NOMO-1 (cell line): ENCODE measurements at regions not wholly inside any gene's neighbourhood (a gene's known extent, or its start where the extent isn't known, plus 50 kb on each side); places are given as distances from the start of the nearest gene placed in this dataset.

Source experiments
- DNase-seq, 2 experiments: peaks; one replicate each; lab custom pipeline; 2025; ENCODE audit not compliant: unreplicated experiment in 2 of 2; lab: John Stamatoyannopoulos, UW

DNA sequence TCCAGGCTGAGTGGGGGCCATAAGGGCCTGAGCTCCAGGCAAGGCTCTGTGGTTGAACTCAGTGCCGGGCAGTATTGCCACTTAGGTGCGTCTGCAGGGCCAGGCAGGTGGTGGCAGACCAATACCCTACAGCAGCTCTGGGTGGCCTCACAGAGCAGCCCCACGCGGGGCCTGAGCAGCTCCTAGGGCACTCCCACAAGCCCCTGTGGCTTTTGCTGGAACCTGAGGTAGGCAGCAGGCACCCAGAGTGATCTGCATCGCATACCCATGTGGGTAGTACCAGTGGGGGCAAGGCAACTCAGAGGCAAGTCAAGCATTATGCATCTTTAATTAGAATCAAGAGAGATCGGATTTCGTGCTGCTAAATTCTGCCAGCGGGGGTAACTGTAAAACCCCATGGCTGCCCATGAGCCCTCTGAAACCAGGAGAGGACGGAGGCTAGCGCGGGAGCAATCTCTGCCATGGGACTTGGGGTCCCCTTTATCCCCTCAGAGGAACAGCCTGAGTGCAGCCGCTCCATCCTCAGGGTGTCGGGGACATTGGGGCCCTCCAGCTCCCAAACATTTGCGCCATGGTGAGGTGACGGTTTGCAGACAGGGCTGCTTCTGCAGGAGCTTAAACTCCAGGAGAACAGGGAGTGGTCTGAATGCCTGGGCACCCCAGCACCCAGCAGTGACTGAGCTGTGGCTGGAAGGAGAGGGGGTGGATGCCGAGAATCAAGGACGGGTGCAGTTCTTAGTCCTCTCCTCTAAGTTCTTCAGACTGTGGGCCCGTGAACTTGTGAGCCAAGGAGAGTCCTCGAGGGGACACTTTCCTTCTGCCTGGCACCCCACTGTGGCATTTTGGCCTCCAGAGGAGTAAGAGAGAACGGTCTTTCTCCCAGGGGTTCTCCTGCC is 62.4 kb upstream of the PCSK6 start:
- no peak for DNase-seq

DNA sequence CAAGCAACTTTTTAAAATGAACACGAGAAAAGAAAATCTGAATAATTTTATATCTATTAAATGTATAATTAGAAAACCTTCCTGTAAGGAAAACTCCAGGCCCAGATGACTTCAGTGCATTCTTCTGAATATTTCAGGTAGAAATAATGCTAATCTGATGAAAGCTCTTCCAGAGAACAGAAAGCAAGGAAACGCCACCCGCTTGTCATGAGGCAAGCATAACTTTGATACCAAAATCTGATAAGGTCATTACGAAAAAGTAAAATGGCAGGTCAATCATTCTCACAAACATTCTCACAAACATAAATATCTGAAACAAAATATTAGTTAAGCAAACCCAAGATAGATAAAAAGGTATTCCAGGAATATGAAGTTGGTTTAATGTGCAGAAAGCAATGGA is 60.6 kb upstream of the PCSK6 start:
- DNase-seq: no peak

DNA sequence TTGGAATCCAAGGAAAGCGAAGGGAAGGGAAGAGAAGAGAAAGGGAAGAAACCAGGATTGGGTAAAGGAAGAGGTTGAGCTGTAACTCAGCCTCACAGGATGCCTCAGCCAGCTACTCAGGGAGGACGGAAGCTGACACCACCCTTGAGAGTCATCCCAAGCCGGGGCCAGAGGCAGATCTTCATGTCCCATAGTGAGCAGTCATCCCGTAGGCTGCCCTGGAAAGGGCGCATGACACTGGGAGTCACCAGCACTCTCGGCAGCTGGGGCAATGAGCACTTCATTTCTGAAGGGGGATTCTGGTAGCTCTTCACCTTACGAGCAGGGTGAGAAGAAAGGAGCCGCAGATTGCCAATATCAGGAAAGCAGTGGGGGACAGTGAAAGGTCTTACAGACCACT is 60.1 kb upstream of the PCSK6 start:
- no peak for DNase-seq

DNA sequence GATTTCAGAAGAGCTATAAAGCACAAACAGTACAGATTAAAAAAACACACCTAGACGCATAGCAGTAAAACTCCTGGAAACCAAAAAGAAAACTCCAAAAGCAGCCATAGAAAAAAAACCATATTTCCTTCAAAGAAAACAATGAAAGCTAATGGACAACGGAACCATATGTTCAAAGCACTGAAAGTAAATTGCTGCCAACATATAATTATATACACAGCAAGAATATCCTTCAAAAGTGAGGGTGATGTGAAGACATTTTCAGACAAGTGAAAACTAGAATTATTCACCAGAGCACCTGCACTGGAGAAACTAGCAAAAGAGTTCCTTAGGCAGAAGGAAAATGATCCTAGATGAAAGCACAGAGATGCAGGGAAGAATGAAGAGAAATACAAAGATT is 58.2 kb upstream of the PCSK6 start:
- no peak for DNase-seq

DNA sequence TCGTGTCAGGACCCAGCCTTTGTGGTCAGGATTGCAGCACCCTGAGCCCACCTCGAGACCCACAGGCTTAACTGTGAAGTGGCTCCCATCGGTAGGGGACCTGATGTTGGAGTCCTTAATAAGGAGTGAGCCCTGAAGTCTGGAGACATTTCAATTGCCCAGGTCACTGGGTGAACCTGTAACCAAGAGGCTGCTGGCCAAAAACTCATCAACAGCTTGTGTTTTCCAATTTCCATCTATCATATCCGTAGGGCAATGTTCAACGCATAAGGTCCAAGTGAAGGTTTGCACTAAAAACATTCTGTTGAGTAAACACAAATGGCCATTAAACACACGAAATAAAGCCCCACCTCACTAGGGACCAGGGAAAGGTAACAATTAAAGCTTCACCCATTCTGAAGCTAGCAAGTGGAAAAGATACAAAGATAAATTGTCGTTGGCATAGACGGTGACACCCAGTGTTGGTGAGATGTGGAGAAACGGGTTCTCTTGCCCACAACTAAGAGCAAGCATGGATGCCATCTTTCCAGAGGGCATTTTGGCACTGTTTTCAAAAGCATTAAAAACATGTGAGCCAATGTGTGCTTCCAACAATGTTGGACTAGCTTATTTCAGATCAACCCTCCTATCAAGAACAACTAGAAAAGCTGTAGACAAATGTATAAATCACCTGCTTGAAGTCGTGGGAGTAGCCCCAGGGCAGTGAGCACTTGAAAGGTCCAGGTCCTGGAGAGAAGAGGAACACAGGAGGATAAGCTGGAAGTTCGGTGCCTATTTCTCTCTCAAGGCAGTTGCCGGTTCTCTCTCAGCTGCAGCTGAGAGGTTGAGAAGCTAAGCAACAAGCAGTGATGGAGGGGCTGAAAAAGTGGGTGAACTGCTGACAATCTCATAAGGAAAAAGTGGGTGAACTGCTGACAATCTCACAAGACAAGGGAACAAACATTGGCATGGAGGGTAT is 56.3 kb upstream of the PCSK6 start:
- DNase-seq: no peak

DNA sequence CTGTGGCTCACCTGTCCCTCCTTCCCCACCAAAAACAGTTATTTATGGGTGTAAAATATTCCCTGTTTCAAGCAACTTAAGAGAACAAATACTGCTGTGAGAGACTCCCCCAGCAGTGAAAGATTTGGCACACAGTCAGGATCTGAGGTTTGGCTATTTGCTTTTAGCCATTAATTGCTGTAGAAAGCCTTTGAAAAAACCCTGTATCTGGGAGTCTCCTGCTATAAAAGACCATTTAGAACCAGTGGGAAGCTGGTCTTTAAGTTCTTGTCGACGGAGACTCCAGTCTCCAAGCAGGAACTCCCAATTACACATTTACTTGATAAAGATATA is 55.1 kb upstream of the PCSK6 start:
- no peak for DNase-seq

DNA sequence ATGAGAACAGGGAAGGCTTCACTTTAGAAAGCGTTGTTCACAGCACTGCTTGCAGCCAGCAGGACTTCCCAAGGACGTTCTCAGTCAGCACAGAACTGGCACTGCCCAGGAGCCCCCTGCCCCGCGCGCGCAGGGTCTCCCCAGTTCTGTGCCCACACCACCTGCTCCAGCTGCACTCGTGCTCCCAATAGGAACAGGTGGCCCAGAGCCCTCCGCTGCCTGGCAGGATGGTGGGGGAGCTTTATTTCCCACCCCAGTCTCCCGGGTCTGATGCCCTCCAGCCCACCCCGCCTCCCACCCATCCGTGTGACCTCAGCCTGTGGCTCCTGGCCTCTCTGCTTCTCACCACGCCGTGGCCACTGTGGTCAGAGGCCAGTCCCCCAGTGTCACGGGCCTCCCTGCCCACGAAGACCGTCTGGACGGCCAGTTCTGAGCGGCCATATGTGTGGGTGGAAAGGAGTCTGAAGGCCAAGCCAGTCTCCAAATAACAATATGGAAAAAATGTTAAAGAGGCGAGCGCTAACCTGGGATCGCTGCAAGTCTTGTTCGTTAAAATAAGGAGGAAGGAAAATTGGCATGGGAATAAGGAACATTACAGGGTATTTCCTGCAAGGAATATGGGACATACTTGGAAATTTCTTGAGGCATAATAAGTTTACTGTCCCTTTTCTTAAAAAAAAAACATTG is 54.6 kb upstream of the PCSK6 start:
- no peak for DNase-seq

DNA sequence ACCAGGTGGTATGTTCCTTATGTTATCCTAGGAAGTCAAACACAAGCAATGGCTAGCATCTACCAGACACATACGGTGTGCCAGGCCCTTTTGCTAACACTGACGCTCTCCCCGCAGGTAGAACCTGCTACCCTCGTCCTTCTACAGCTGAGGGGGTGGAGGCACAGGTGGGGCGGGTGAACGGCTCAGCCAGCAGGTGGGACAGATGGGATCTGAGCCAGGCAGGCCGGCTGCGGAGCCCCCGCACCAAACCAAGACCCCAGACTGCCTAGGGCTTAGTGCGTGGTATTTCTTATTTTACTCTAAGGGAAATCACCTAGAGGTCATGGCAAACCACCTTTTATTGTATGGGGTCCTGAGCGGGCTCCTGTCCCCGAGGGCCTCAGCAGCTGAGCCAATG is 53.9 kb upstream of the PCSK6 start:
- DNase-seq: no peak

DNA sequence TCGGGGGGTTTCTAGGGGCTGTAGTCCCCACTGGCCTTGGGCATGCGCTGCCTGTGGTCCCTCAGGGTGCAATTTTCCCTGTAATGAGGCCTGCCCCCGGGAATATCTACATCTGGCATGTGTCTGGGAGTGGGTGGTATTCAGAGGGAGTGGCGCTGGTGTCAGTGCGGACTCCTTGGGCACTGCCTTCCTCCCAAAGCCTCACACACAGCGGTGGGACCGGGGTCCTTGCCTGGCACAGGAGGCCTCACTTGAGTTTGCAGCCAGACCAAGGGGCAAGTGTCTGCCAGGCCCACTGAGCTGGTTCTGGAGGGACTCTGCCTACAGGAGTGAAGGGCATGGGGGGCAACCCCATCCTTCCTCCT is 53.5 kb upstream of the PCSK6 start:
- DNase-seq: no peak

DNA sequence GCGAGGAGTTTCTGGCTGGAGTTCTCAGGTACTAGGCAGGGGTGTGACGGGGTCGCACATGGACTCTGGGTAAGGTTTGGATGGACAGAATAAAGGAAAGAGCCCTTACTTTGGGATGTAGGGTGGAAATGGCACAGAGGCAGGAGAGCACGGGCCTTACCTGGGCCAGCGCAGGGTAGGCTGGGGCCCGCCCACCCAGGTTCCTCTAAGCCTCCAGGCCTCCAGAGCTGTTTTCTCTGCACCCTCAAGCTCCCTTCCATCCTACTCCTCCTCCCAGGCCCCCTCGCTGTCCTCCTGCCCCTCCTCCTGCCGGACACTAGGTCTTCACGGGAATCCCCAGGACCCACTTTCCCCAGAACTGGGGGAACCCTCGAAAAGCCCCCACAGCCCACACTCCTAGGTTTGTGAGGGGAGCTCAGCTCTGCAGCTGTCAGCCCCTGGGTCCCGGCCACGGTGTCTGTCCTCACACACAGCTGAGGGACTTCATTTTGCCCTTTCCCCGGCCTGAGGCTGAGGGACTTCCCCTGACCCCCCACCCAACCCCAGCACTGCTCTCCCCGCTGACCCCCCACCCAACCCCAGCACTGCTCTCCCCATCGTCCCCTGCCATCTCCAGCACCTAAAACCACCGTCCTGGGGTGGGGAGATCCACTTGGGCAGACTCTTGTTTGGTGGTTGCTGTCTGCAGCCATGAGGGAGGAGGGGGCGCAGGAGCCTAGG is 53.0 kb upstream of the PCSK6 start:
- no peak for DNase-seq

DNA sequence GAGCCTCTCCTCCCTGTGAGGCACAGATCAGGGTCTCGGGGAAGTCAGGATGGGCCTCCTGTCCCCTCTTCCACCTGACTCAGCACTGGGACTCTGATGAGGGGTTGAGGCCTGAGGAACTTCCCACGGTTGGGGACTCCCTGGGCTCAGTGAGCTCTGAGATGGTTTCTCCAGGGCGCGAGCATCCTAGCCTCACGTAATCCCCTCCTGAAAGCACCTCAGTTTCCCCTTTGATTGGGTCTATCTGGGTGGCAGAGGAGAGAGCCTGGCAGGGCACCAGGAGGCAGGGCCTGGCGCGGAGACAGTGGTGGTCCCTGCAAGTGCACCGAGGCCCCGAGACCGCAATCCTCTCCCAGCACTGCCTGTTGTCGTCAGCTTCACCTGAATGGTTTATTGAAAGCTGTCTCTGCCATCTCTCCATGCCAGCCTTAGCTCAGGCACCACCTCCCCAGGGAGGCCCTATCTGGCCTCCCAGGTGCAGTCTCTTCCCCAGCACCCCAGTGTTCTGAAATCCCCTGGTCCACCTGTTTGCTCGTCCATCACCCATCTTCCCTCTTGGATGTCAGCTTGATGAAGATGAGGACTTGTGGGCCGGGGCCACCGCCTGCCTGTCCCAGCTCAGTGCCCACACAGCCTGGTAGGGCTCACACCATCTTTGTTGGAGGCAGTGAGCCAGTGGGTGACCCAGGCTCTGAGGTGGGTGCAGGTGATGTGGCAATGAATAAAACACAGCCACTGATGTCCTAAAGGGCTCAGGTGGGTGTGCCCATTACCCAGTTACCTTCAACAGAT is 52.2 kb upstream of the PCSK6 start:
- no peak for DNase-seq

DNA sequence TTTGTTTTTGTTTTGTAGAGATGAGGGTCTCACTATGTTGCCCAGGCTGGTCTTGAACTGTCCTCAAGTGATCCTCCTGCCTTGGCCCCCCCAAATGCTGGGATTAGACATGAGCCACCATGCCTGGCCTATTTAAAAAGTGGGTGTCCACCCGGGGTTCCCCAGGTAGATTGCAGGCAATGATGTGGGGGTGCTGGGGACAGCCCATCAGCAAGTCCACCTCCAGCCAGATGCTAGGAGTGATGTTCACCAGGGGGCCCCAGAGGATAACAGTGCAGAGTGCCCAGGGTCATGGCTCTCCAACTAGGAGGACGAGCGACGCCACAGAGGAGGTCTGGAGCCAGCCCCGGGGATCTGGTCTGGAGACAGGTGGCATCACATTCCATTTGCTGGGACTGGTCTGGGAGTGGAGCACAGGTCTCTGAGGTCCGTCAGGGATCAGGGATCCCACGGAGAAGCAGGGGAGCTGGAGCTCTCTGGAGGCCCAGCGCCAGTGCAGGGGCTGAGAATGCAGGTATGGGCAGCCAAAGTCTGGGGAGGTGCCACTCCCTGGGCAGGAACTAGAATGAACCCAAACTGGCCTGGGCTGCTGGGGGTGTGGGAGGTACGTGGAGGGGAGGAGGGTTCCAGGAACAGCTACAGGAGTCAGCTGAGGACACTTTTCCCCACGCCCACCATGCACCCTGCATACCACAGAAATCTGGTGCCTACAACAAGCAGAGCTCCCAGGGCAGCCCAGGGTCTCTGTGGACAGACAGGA is 51.2 kb upstream of the PCSK6 start:
- DNase-seq: no peak

DNA sequence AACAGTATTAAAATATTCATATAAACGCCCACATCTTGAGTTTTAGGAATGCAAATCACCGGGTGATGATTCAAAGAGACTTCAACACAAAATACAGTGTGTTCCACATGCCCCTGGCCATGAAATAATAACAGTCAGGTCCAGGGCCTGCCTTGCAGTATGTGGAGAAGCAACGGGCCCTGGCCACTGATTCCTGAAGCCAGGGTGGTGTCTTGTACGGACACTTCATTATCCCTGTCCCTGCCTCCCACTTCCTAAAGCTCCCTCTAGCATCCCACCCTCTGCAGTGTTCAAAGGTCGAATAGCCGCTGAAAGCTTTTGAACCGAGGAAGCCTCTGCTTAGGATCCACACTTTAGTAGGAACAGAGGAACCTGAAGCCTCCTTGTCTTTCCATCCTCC is 50.4 kb upstream of the PCSK6 start:
- no peak for DNase-seq

DNA sequence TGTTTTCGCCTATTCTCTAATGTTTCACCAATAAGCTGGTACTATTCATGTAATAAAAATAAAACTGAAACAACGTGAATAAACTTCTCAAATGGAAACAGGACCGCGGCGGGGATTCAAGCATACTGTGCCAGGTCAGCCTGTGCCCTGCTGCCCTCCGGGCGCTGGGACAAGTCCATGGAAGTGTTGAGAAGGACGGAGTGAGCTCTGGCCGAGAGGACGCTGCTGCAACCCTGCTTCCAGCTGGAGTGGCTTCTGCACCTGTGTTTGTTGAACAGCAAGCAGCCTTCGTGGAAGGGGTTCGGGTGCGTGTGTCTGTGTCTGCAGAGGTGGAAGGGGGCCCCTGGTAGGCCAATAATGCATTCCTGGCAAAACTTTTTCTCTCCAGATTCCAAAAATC is 50.0 kb upstream of the PCSK6 start:
- DNase-seq: no peak
